Thyroid gland (tissue), 4 donors: ENCODE measurements at regions not wholly inside any gene's neighbourhood (a gene's known extent, or its start where the extent isn't known, plus 50 kb on each side); places are given as distances from the start of the nearest gene placed in this dataset.

Source experiments
- POLR2A ChIP-seq, 2 donors: fragments of 450-650 bp; IDR thresholded peaks; one replicate each; pipeline ENCODE4 v1.6.1; 2017; ENCODE audit warnings: antibody characterized with exemption in 2 of 2, mild to moderate bottlenecking in 2 of 2, moderate library complexity in 1 of 2
- TF ChIP-seq, protein P1 (sequence below), 6 experiments: fragments of 200-600 bp in 3 of 6; fragments of 450-650 bp in 3 of 6; sonication (generic) in 3 of 6; IDR thresholded peaks; one replicate each; pipeline ENCODE4 v1.5.1; 2016 to 2019; ENCODE audit warnings: antibody characterized with exemption in 6 of 6, mild to moderate bottlenecking in 2 of 6, inconsistent platforms in 1 of 6, moderate library complexity in 1 of 6

- TF ChIP-seq, protein P1, sequence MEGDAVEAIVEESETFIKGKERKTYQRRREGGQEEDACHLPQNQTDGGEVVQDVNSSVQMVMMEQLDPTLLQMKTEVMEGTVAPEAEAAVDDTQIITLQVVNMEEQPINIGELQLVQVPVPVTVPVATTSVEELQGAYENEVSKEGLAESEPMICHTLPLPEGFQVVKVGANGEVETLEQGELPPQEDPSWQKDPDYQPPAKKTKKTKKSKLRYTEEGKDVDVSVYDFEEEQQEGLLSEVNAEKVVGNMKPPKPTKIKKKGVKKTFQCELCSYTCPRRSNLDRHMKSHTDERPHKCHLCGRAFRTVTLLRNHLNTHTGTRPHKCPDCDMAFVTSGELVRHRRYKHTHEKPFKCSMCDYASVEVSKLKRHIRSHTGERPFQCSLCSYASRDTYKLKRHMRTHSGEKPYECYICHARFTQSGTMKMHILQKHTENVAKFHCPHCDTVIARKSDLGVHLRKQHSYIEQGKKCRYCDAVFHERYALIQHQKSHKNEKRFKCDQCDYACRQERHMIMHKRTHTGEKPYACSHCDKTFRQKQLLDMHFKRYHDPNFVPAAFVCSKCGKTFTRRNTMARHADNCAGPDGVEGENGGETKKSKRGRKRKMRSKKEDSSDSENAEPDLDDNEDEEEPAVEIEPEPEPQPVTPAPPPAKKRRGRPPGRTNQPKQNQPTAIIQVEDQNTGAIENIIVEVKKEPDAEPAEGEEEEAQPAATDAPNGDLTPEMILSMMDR (IDR thresholded peaks at IDR 0.05) = no peak
- TF ChIP-seq POLR2A (IDR thresholded peaks at IDR 0.05) = no peak
Measured at GRCh38 chr10:7473474-7473873, 62.6 kb upstream of the SFMBT2 start.
